Stimulated activated CD8-positive, alpha-beta memory T cell treated with anti-CD3 and anti-CD28 coated beads, Interleukin-4, amount 100 ng/mL, for 4 hours (primary cell): ENCODE measurements at regions not wholly inside any gene's neighbourhood (a gene's known extent, or its start where the extent isn't known, plus 50 kb on each side); places are given as distances from the start of the nearest gene placed in this dataset.

Source experiments
- DNase-seq, 2 donors: peaks; one replicate each; pipeline ENCODE4 v3.0.0-alpha.2; 2020; ENCODE audit warnings: low read depth in 2 of 2, low spot score in 1 of 2

GRCh38 chr3:35946854-35947515, 307.7 kb downstream of the ARPP21 start:
- DNase-seq = no peak

- no peak for DNase-seq
Observed at GRCh38 chr3:35950021-35950420, 310.7 kb downstream of the ARPP21 start.

GRCh38 chr3:35954413-35954812, 315.1 kb downstream of the ARPP21 start:
- no peak for DNase-seq

GRCh38 chr3:35965908-35966307, 326.6 kb downstream of the ARPP21 start:
- DNase-seq = no peak

GRCh38 chr3:35966629-35967464, 327.5 kb downstream of the ARPP21 start:
- no peak for DNase-seq

GRCh38 chr3:35968043-35968622, 328.8 kb downstream of the ARPP21 start:
- DNase-seq = no peak

- DNase-seq = no peak
Observed at GRCh38 chr3:35969406-35969805, 330.1 kb downstream of the ARPP21 start.

- no peak for DNase-seq
Observed at GRCh38 chr3:35970793-35971192, 331.5 kb downstream of the ARPP21 start.

GRCh38 chr3:35971686-35972085, 332.4 kb downstream of the ARPP21 start:
- no peak for DNase-seq

- no peak for DNase-seq
Observed at GRCh38 chr3:35974872-35975271, 335.5 kb downstream of the ARPP21 start.

- DNase-seq = no peak
Observed at GRCh38 chr3:35986161-35986560, 346.8 kb downstream of the ARPP21 start.

GRCh38 chr3:35987386-35987785, 348.1 kb downstream of the ARPP21 start:
- no peak for DNase-seq

GRCh38 chr3:35992041-35992440, 352.7 kb downstream of the ARPP21 start:
- DNase-seq = no peak

- no peak for DNase-seq
Observed at GRCh38 chr3:36011791-36012190, 368.5 kb upstream of the STAC start.

GRCh38 chr3:36013425-36013824, 366.9 kb upstream of the STAC start:
- no peak for DNase-seq

- DNase-seq = no peak
Observed at GRCh38 chr3:36025232-36025631, 355.1 kb upstream of the STAC start.

- no peak for DNase-seq
Observed at GRCh38 chr3:36032180-36033047, 347.9 kb upstream of the STAC start.

- DNase-seq = no peak
Observed at GRCh38 chr3:36058404-36059030, 321.8 kb upstream of the STAC start.

- DNase-seq = no peak
Observed at GRCh38 chr3:36060950-36061349, 319.4 kb upstream of the STAC start.

GRCh38 chr3:36063992-36064391, 316.3 kb upstream of the STAC start:
- DNase-seq = no peak

- DNase-seq = no peak
Observed at GRCh38 chr3:36065321-36065720, 315.0 kb upstream of the STAC start.
